Ascending aorta (tissue), 2 donors: ENCODE measurements at regions not wholly inside any gene's neighbourhood (a gene's known extent, or its start where the extent isn't known, plus 50 kb on each side); places are given as distances from the start of the nearest gene placed in this dataset.

Experiments
- DNase-seq, 2 donors: peaks; one replicate each; pipeline ENCODE4 v3.0.0-alpha.2; 2019; ENCODE audit warnings: low spot score in 2 of 2
- H3K27ac ChIP-seq, 2 donors: fragments of 200-600 bp; sonication (generic); one replicate each; pipeline ENCODE4 v1.5.1; 2016 to 2017; ENCODE audit warnings: mild to moderate bottlenecking in 1 of 2
- H3K27me3 ChIP-seq: fragments of 200-600 bp; sonication (generic); one replicate; pipeline ENCODE4 v1.5.1; 2017
- H3K36me3 ChIP-seq, 2 donors: fragments of 200-600 bp; sonication (generic); one replicate each; pipeline ENCODE4 v1.5.1; 2016
- H3K4me1 ChIP-seq, 2 donors: fragments of 200-600 bp; sonication (generic); one replicate each; pipeline ENCODE4 v1.5.1; 2016 to 2017; ENCODE audit warnings: mild to moderate bottlenecking in 1 of 2
- H3K4me3 ChIP-seq, 2 donors: fragments of 200-600 bp; sonication (generic); one replicate each; pipeline ENCODE4 v1.5.1; 2016 to 2017; ENCODE audit warnings: mild to moderate bottlenecking in 1 of 2
- H3K9me3 ChIP-seq, 2 donors: fragments of 200-600 bp; sonication (generic); one replicate each; pipeline ENCODE4 v1.5.1; 2016
- CTCF ChIP-seq, 3 experiments: fragments of 200-600 bp in 2 of 3; fragments of 450-650 bp in 1 of 3; sonication (generic) in 2 of 3; IDR thresholded peaks; one replicate each; pipeline ENCODE4 v1.5.1; 2016 to 2019; ENCODE audit warnings: antibody characterized with exemption in 3 of 3, mild to moderate bottlenecking in 1 of 3, moderate library complexity in 1 of 3
- intact Hi-C: fragments of 100-400 bp; cut with DNase I; formaldehyde crosslinking; loops from one replicate; pipeline ENCODE4 v1.15.1; 2023

GRCh38 chr4:158079661-158080060 lies 93.2 kb downstream of the GASK1B start:
- intact Hi-C loops: loop anchor here (5.0 kb wide), 1 partner anchor 33 kb away; no protein-coding TSS in a partner anchor
- H3K27me3 ChIP-seq: no peaks in the 10 kb centered on the region

DNA sequence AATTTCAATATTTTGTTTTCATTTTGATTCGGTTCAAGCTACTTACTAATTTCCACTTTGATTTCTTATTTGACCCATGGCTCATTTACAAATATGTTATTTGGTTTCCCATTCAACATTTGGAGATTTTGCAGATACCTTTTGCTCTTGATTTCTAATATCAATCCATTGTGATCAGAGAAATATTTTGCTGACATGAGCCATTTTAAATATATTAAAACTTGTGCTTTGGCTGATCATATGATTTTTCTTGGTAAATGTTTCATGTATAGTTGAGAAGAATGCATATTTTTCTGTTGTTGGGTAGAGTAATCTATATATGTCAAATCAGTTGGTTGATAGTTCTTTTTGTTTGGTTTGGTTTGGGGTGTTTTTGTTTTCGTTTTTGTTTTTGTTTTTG lies 95.0 kb downstream of the GASK1B start:
- intact Hi-C loops: loop anchor here (5.0 kb wide), 1 partner anchor 34 kb away; no protein-coding TSS in a partner anchor
- H3K9me3 ChIP-seq: no peaks in the 10 kb centered on the region
- peaks cover 0 to 4% of the 10 kb centered on the region in 2 donors for H3K4me1 ChIP-seq
- H3K36me3 ChIP-seq: no peaks in the 10 kb centered on the region
- H3K4me3 ChIP-seq: no peak overlapping the region
- TF ChIP-seq CTCF (IDR thresholded peaks at IDR 0.05): no peak
- H3K27me3 ChIP-seq: no peaks in the 10 kb centered on the region
- H3K27ac ChIP-seq: no peak overlapping the region
- no peak for DNase-seq

More at GRCh38 chr4:158079661-158080060, 93.2 kb downstream of the GASK1B start:
- DNase-seq: no peak
- Histone ChIP-seq H3K27ac (no peak overlapping the region), H3K36me3 (no peaks in the 10 kb centered on the region), H3K9me3 (no peaks in the 10 kb centered on the region), H3K4me1 (peaks cover 0 to 4% of the 10 kb centered on the region in 2 donors), H3K4me3 (no peak overlapping the region)
- TF ChIP-seq CTCF (IDR thresholded peaks at IDR 0.05): no peak

DNA sequence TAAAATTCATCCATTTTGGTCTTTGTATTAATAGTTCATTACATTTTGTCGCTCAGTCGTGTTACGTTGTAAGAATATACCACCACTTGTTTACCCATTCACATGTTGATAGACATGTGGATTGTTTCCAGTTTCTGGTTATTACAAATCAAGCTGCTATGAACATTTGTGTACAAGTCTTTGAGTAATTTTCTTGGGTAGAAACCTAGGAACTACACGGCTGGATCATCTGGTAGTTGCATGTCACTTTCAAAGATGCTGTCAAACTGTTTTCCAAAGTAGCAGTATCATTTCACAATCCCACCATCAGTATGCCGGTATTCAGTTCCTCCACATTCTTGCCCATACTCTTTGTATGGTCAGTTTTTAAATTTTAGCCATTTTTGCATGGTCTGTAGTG lies 98.0 kb downstream of the GASK1B start:
- no peak overlapping the region for H3K4me3 ChIP-seq
- intact Hi-C loops: loop anchor here (5.0 kb wide), 1 partner anchor 37 kb away; no protein-coding TSS in a partner anchor
- no peak for TF ChIP-seq CTCF (IDR thresholded peaks at IDR 0.05)
- H3K4me1 ChIP-seq: peaks cover 0 to 4% of the 10 kb centered on the region in 2 donors
- no peak overlapping the region for H3K27ac ChIP-seq
- H3K36me3 ChIP-seq: no peaks in the 10 kb centered on the region
- H3K9me3 ChIP-seq: no peaks in the 10 kb centered on the region
- no peak for DNase-seq
- no peaks in the 10 kb centered on the region for H3K27me3 ChIP-seq

- no peak for TF ChIP-seq CTCF (IDR thresholded peaks at IDR 0.05)
- intact Hi-C loops: no loop called here
- Histone ChIP-seq H3K4me1 (no peaks in the 10 kb centered on the region), H3K4me3 (no peak overlapping the region), H3K27me3 (no peaks in the 10 kb centered on the region), H3K9me3 (no peaks in the 10 kb centered on the region), H3K36me3 (no peaks in the 10 kb centered on the region), H3K27ac (no peak overlapping the region)
- DNase-seq: no peak
These were observed 100.9 kb downstream of the GASK1B start for GRCh38 chr4:158071931-158072330.

DNA sequence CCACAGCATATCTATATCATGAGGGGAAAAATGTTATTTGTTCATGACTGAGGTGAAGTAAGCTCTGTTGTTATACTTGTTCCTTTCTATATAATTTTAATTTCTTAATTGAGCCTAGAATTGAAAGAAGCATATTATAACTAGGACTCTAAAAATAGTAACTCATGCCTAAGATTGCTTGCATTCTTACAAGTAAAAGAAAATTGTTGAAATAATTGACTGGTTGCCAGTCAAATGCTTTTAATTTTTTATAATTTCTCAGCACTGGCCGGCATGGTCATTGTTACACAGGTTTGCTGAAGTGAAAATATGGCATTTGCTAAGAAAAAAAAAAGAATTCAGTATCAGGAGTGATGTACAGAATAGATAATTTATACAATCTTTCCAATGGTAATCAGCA lies 104.8 kb downstream of the GASK1B start:
- Histone ChIP-seq H3K4me3 (no peak overlapping the region), H3K27ac (no peak overlapping the region), H3K27me3 (no peaks in the 10 kb centered on the region), H3K36me3 (no peaks in the 10 kb centered on the region), H3K9me3 (no peaks in the 10 kb centered on the region), H3K4me1 (no peaks in the 10 kb centered on the region)
- TF ChIP-seq CTCF (IDR thresholded peaks at IDR 0.05): no peak
- no peak for DNase-seq
- intact Hi-C loops: loop anchor here (5.0 kb wide), 1 partner anchor 36 kb away; no protein-coding TSS in a partner anchor

GRCh38 chr4:158067646-158068045 lies 105.2 kb downstream of the GASK1B start:
- H3K9me3 ChIP-seq: no peaks in the 10 kb centered on the region
- intact Hi-C loops: loop anchor here (5.0 kb wide), 1 partner anchor 35 kb away; no protein-coding TSS in a partner anchor
- H3K36me3 ChIP-seq: no peaks in the 10 kb centered on the region
- DNase-seq: no peak
- no peak overlapping the region for H3K27ac ChIP-seq
- no peak for TF ChIP-seq CTCF (IDR thresholded peaks at IDR 0.05)
- H3K27me3 ChIP-seq: no peaks in the 10 kb centered on the region
- no peaks in the 10 kb centered on the region for H3K4me1 ChIP-seq
- no peak overlapping the region for H3K4me3 ChIP-seq
